Esophagus muscularis mucosa (tissue), 3 donors: ENCODE measurements at regions not wholly inside any gene's neighbourhood (a gene's known extent, or its start where the extent isn't known, plus 50 kb on each side); places are given as distances from the start of the nearest gene placed in this dataset.

Experiments
- POLR2A ChIP-seq: fragments of 450-650 bp; IDR thresholded peaks from one replicate; pipeline ENCODE4 v1.6.1; 2017; ENCODE audit warnings: antibody characterized with exemption, moderate library complexity, mild to moderate bottlenecking, low read depth
- TF ChIP-seq, protein P1 (sequence below), 3 experiments: fragments of 200-600 bp in 2 of 3; fragments of 450-650 bp in 1 of 3; sonication (generic) in 2 of 3; IDR thresholded peaks; one replicate each; pipeline ENCODE4 v1.5.1; 2017 to 2019; ENCODE audit warnings: antibody characterized with exemption in 3 of 3, mild to moderate bottlenecking in 2 of 3, moderate library complexity in 1 of 3

DNA sequence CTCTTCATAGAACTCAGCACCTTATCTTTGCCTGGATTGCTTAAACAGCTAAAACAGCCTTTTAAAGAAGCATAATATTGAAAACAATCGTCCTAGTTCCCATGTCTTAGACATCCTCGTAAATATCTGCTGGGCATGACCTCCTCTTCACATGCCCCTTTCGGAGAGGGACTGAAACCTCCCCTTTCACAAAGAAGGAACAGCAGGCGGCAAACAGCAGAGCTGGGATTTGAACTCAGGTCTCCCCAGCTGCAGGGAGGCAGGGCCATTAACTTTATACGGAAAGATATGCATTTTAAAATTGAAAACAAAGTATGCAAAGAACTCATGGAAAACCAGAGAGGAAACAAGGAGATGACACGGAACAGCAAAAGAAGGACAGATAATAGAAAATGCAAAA is 249.9 kb downstream of the FOXL1 start:
- TF ChIP-seq, protein P1, sequence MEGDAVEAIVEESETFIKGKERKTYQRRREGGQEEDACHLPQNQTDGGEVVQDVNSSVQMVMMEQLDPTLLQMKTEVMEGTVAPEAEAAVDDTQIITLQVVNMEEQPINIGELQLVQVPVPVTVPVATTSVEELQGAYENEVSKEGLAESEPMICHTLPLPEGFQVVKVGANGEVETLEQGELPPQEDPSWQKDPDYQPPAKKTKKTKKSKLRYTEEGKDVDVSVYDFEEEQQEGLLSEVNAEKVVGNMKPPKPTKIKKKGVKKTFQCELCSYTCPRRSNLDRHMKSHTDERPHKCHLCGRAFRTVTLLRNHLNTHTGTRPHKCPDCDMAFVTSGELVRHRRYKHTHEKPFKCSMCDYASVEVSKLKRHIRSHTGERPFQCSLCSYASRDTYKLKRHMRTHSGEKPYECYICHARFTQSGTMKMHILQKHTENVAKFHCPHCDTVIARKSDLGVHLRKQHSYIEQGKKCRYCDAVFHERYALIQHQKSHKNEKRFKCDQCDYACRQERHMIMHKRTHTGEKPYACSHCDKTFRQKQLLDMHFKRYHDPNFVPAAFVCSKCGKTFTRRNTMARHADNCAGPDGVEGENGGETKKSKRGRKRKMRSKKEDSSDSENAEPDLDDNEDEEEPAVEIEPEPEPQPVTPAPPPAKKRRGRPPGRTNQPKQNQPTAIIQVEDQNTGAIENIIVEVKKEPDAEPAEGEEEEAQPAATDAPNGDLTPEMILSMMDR (IDR thresholded peaks at IDR 0.05) = no peak
- TF ChIP-seq POLR2A = no peak
